ENCODE measurements at regions not wholly inside any gene's neighbourhood (a gene's known extent, or its start where the extent isn't known, plus 50 kb on each side); places are given as distances from the start of the nearest gene placed in this dataset.

GRCh38 chr11:122032317-122032716, 83.7 kb downstream of the BLID start:
- no peak for TF ChIP-seq CTCF (IDR thresholded peaks at IDR 0.05; ENCODE audit: insufficient read depth, low read length, poor library complexity, severe bottlenecking)
- TF ChIP-seq EZH2phosphoT487 (conservative IDR thresholded peaks at IDR 0.05; ENCODE audit: low read length): no peak

Data from SU-DHL-6 (cell line).